ENCODE measurements at regions not wholly inside any gene's neighbourhood (a gene's known extent, or its start where the extent isn't known, plus 50 kb on each side); places are given as distances from the start of the nearest gene placed in this dataset.

GRCh38 chrX:44693255-44693654, 150.6 kb upstream of the DUSP21 start:
- Histone ChIP-seq H2BK20ac (ENCODE audit: low read depth, low read length) (no peak overlapping the region), H4K5ac (ENCODE audit: low read depth, low read length) (no peak overlapping the region), H3K4me1 (ENCODE audit: control insufficient read depth, insufficient read depth, low read length) (no peaks in the 10 kb centered on the region), H2BK15ac (ENCODE audit: low read depth, low read length) (no peak overlapping the region), H2AFZ (replicated peaks; ENCODE audit: low read length, poor library complexity) (no peak overlapping the region), H4K8ac (ENCODE audit: low read depth in 2 of 2, low read length in 2 of 2) (no peak overlapping the region), H3K36me3 (ENCODE audit: control insufficient read depth, insufficient read depth, low read length) (no peaks in the 10 kb centered on the region), H3K9ac (ENCODE audit: low read depth, low read length) (no peak overlapping the region), H3K79me1 (ENCODE audit: low read depth in 1 of 2, low read length in 2 of 2) (no peaks in the 10 kb centered on the region), H3K56ac (ENCODE audit: extremely low read depth, insufficient read depth, low read length) (no peak overlapping the region), H3K4ac (ENCODE audit: low read depth, low read length) (no peak overlapping the region), H3K18ac (ENCODE audit: low read depth, low read length) (no peak overlapping the region), H3K27me3 (ENCODE audit: control insufficient read depth, insufficient read depth, low read length) (peaks cover 3% of the 10 kb centered on the region; the same call in 1 of the 2 replicates), H3K9me3 (ENCODE audit: control insufficient read depth, insufficient read depth, low read length) (no peaks in the 10 kb centered on the region), H2BK120ac (ENCODE audit: low read depth, low read length) (no peak overlapping the region), H3K4me3 (ENCODE audit: insufficient read depth, low read depth, low read length) (no peak overlapping the region), H2AK5ac (ENCODE audit: low read depth, low read length) (no peak overlapping the region), H2BK5ac (ENCODE audit: low read depth, low read length, poor library complexity, severe bottlenecking) (no peak overlapping the region), H3K27ac (ENCODE audit: insufficient read depth, low read length) (no peak overlapping the region), H3K9me1 (ENCODE audit: insufficient read depth, low read length) (no peaks in the 10 kb centered on the region), H4K91ac (ENCODE audit: insufficient read depth, low read depth, low read length) (no peak overlapping the region), H3K23ac (ENCODE audit: low read depth, low read length) (no peak overlapping the region), H2AK9ac (replicated peaks; ENCODE audit: low read depth, low read length, poor library complexity) (no peak overlapping the region), H3K4me2 (ENCODE audit: low read depth, low read length) (no peak overlapping the region), H3K14ac (replicated peaks; ENCODE audit: low read depth, low read length) (no peak overlapping the region), H4K20me1 (ENCODE audit: insufficient read depth, low read length) (no peaks in the 10 kb centered on the region)
- TF ChIP-seq NFE2L2 (IDR thresholded peaks at IDR 0.05; ENCODE audit: low read depth, low read length), result no peak
- TF ChIP-seq, protein P1, sequence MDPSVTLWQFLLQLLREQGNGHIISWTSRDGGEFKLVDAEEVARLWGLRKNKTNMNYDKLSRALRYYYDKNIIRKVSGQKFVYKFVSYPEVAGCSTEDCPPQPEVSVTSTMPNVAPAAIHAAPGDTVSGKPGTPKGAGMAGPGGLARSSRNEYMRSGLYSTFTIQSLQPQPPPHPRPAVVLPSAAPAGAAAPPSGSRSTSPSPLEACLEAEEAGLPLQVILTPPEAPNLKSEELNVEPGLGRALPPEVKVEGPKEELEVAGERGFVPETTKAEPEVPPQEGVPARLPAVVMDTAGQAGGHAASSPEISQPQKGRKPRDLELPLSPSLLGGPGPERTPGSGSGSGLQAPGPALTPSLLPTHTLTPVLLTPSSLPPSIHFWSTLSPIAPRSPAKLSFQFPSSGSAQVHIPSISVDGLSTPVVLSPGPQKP (IDR thresholded peaks at IDR 0.05; ENCODE audit: borderline replicate concordance, low read depth, low read length), result no peak
- no peak for TF ChIP-seq CHD1 (IDR thresholded peaks at IDR 0.05; ENCODE audit: low read depth, low read length)
- no peak for TF ChIP-seq RAD21 (IDR thresholded peaks at IDR 0.05; ENCODE audit: low read length)
- TF ChIP-seq FOS (IDR thresholded peaks at IDR 0.05; ENCODE audit: low read depth, low read length), result no peak
- TF ChIP-seq SMC3 (IDR thresholded peaks at IDR 0.05; ENCODE audit: low read depth, low read length), result no peak
- TF ChIP-seq MAZ (IDR thresholded peaks at IDR 0.05; ENCODE audit: borderline replicate concordance, low read depth, low read length), result no peak
- TF ChIP-seq, protein P2, sequence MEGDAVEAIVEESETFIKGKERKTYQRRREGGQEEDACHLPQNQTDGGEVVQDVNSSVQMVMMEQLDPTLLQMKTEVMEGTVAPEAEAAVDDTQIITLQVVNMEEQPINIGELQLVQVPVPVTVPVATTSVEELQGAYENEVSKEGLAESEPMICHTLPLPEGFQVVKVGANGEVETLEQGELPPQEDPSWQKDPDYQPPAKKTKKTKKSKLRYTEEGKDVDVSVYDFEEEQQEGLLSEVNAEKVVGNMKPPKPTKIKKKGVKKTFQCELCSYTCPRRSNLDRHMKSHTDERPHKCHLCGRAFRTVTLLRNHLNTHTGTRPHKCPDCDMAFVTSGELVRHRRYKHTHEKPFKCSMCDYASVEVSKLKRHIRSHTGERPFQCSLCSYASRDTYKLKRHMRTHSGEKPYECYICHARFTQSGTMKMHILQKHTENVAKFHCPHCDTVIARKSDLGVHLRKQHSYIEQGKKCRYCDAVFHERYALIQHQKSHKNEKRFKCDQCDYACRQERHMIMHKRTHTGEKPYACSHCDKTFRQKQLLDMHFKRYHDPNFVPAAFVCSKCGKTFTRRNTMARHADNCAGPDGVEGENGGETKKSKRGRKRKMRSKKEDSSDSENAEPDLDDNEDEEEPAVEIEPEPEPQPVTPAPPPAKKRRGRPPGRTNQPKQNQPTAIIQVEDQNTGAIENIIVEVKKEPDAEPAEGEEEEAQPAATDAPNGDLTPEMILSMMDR (conservative IDR thresholded peaks at IDR 0.05; ENCODE audit: low read depth, low read length), result no peak
- TF ChIP-seq USF2 (IDR thresholded peaks at IDR 0.05; ENCODE audit: low read depth, low read length), result no peak
- no peak for TF ChIP-seq MAFK (IDR thresholded peaks at IDR 0.05; ENCODE audit: low read depth, low read length)
- TF ChIP-seq POLR2A (IDR thresholded peaks at IDR 0.05; ENCODE audit: low read depth, low read length), result no peak
- TF ChIP-seq RCOR1 (IDR thresholded peaks at IDR 0.05; ENCODE audit: insufficient replicate concordance, low read length), result no peak
- no peak for TF ChIP-seq BHLHE40 (IDR thresholded peaks at IDR 0.05; ENCODE audit: low read depth, low read length)
- TF ChIP-seq CEBPB (IDR thresholded peaks at IDR 0.05; ENCODE audit: low read depth, low read length), result no peak
- TF ChIP-seq RFX5 (IDR thresholded peaks at IDR 0.05; ENCODE audit: low read depth, low read length), result no peak
- no peak for TF ChIP-seq MXI1 (IDR thresholded peaks at IDR 0.05; ENCODE audit: borderline replicate concordance, low read depth, low read length)
- DNase-seq (no peak), ATAC-seq (ENCODE audit: low read depth) (no peak)
- no TSS peak for BruUV-seq (replicated peaks)
- CTCF ChIA-PET, result no interaction called here
- intact Hi-C loops (cut with micrococcal nuclease) (no loop called here), dilution Hi-C loops (cut with HindIII; ENCODE audit: low sequenced_read_pairs, unreplicated experiment) (no loop called here), in situ Hi-C loops (cut with MboI; ENCODE audit: low sequenced_read_pairs) (no loop called here)
- no CpG with 5 or more reads among the region's 3 CpGs for WGBS, 2 experiments (ENCODE audit: extremely low coverage in 2 of 2, insufficient read length in 1 of 2)
- POLR2A ChIA-PET (ENCODE audit: unreplicated experiment), result no interaction called here

Measured in IMR-90 (cell line).